SU-DHL-6 (cell line): ENCODE measurements at regions not wholly inside any gene's neighbourhood (a gene's known extent, or its start where the extent isn't known, plus 50 kb on each side); places are given as distances from the start of the nearest gene placed in this dataset.

ENCODE experiments used
- H2AFZ ChIP-seq: fragments of 200-600 bp; sonication (generic); 2 replicates; pipeline ENCODE4 v1.6.1; 2014; ENCODE audit warnings: low read depth, mild to moderate bottlenecking, moderate library complexity, mixed read lengths, antibody characterized with exemption, low read length; ENCODE audit not compliant: severe bottlenecking
- H3F3A ChIP-seq: fragments of 200-600 bp; shearing (Covaris generic); 2 replicates; pipeline ENCODE4 v1.6.0; 2016; ENCODE audit warnings: antibody characterized with exemption, mild to moderate bottlenecking; ENCODE audit not compliant: insufficient read depth
- H3K27ac ChIP-seq: fragments of 200-600 bp; sonication (generic); 2 replicates; pipeline ENCODE4 v1.5.1; 2016; ENCODE audit warnings: low read depth, mild to moderate bottlenecking, low read length, moderate library complexity, mixed read lengths
- H3K27me3 ChIP-seq: fragments of 200-600 bp; sonication (generic), shearing (Covaris generic); 2 replicates; pipeline ENCODE4 v1.6.0; 2014; ENCODE audit warnings: mild to moderate bottlenecking, low read length
- H3K36me3 ChIP-seq: fragments of 200-600 bp; sonication (generic); 2 replicates; pipeline ENCODE4 v1.6.1; 2014; ENCODE audit warnings: mild to moderate bottlenecking, low read length, mixed read lengths
- H3K4me2 ChIP-seq: fragments of 300-600, 200-600 bp; shearing (Covaris generic), sonication (generic); 2 replicates; pipeline ENCODE4 v1.6.0; 2014; ENCODE audit warnings: low read length, low read depth, mild to moderate bottlenecking; ENCODE audit not compliant: poor library complexity, severe bottlenecking
- H3K4me3 ChIP-seq: fragments of 200-600 bp; sonication (generic); 2 replicates; pipeline ENCODE4 v1.5.1; 2014; ENCODE audit warnings: antibody characterized with exemption, low read length, mild to moderate bottlenecking, mixed read lengths; ENCODE audit not compliant: insufficient read depth, poor library complexity, severe bottlenecking
- H3K79me2 ChIP-seq: fragments of 200-600 bp; sonication (generic); 2 replicates; pipeline ENCODE4 v1.6.1; 2014; ENCODE audit warnings: mild to moderate bottlenecking, low read length, moderate library complexity; ENCODE audit not compliant: insufficient read depth
- H3K9ac ChIP-seq: fragments of 200-600 bp; sonication (generic); 2 replicates; pipeline ENCODE4 v1.7.0; 2014; ENCODE audit warnings: mild to moderate bottlenecking, low read length
- H3K9me2 ChIP-seq: fragments of 200-600 bp; sonication (generic); replicated peaks from 2 replicates; pipeline ENCODE4 v1.6.1; 2014; ENCODE audit warnings: low read length; ENCODE audit not compliant: insufficient read depth
- H3K9me3 ChIP-seq: fragments of 200-600 bp; sonication (generic); 2 replicates; pipeline ENCODE4 v1.6.1; 2014; ENCODE audit warnings: low read length, mixed read lengths; ENCODE audit not compliant: insufficient read depth
- H4K20me1 ChIP-seq: fragments of 200-600 bp; sonication (generic); 2 replicates; pipeline ENCODE4 v1.6.1; 2014; ENCODE audit warnings: low read depth, mild to moderate bottlenecking, antibody characterized with exemption, low read length, moderate library complexity, mixed read lengths
- EZH2phosphoT487 ChIP-seq: fragments of 200-600 bp; sonication (generic), shearing (Covaris generic); conservative IDR thresholded peaks from 2 replicates; pipeline ENCODE4 v1.6.1; 2018; ENCODE audit warnings: mild to moderate bottlenecking, antibody characterized with exemption, low read length, moderate library complexity, mixed read lengths
- TF ChIP-seq, protein P1 (sequence below): fragments of 200-600 bp; sonication (generic); IDR thresholded peaks from one replicate; pipeline ENCODE4 v1.5.1; 2017; ENCODE audit warnings: antibody characterized with exemption, mild to moderate bottlenecking, low read length, moderate library complexity; ENCODE audit not compliant: insufficient read depth, poor library complexity, severe bottlenecking

- H3K27me3 ChIP-seq = no peaks in the 10 kb centered on the region
These were observed 378.4 kb downstream of the ADGRL2 start for GRCh38 chr1:82179131-82179530.

GRCh38 chr1:82177192-82177591 lies 376.5 kb downstream of the ADGRL2 start:
- Histone ChIP-seq H3K9ac (no peak overlapping the region), H3K27ac (no peak overlapping the region), H4K20me1 (no peaks in the 10 kb centered on the region), H3K9me2 (no peaks in the 10 kb centered on the region), H3K4me3 (no peak overlapping the region), H3K4me2 (no peak overlapping the region), H3K79me2 (no peaks in the 10 kb centered on the region), H3K9me3 (no peaks in the 10 kb centered on the region), H3F3A (no peaks in the 10 kb centered on the region), H3K27me3 (no peaks in the 10 kb centered on the region), H3K36me3 (no peaks in the 10 kb centered on the region), H2AFZ (no peak overlapping the region)
- TF ChIP-seq EZH2phosphoT487 = no peak

More at GRCh38 chr1:82179131-82179530, 378.4 kb downstream of the ADGRL2 start:
- Histone ChIP-seq H2AFZ (peak overlapping the region; percentile 19), H3K4me3 (no peak overlapping the region), H3K9me2 (no peaks in the 10 kb centered on the region), H3F3A (no peaks in the 10 kb centered on the region), H3K9ac (no peak overlapping the region), H3K4me2 (no peak overlapping the region), H3K36me3 (no peaks in the 10 kb centered on the region), H4K20me1 (no peaks in the 10 kb centered on the region), H3K9me3 (no peaks in the 10 kb centered on the region), H3K79me2 (no peaks in the 10 kb centered on the region), H3K27ac (no peak overlapping the region)
- TF ChIP-seq EZH2phosphoT487 = no peak
- TF ChIP-seq, protein P1, sequence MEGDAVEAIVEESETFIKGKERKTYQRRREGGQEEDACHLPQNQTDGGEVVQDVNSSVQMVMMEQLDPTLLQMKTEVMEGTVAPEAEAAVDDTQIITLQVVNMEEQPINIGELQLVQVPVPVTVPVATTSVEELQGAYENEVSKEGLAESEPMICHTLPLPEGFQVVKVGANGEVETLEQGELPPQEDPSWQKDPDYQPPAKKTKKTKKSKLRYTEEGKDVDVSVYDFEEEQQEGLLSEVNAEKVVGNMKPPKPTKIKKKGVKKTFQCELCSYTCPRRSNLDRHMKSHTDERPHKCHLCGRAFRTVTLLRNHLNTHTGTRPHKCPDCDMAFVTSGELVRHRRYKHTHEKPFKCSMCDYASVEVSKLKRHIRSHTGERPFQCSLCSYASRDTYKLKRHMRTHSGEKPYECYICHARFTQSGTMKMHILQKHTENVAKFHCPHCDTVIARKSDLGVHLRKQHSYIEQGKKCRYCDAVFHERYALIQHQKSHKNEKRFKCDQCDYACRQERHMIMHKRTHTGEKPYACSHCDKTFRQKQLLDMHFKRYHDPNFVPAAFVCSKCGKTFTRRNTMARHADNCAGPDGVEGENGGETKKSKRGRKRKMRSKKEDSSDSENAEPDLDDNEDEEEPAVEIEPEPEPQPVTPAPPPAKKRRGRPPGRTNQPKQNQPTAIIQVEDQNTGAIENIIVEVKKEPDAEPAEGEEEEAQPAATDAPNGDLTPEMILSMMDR = no peak

DNA sequence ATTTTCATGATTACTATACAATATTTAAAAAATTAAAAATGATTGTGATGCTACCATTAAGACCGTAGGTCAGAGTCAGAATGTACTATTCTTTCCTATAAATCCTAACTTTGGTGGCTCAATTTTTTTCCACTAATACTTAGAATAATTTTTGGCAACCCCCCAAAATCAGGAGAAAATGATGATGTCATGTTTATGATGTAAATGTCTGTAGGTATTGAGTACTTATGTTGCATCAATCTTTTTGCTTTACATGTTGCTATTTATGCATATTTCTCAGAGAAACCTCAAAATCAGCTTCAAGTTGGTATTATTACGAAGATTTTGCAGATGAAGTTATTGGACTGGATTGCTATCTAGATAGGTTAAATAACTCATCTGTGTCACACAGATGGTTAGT lies 371.2 kb downstream of the ADGRL2 start:
- Histone ChIP-seq H3K27ac (no peak overlapping the region), H3F3A (no peaks in the 10 kb centered on the region), H3K27me3 (no peaks in the 10 kb centered on the region), H3K79me2 (no peaks in the 10 kb centered on the region), H4K20me1 (no peaks in the 10 kb centered on the region), H3K4me3 (no peak overlapping the region), H3K9me3 (no peaks in the 10 kb centered on the region), H2AFZ (no peak overlapping the region), H3K9ac (no peak overlapping the region), H3K9me2 (no peaks in the 10 kb centered on the region), H3K4me2 (no peak overlapping the region), H3K36me3 (no peaks in the 10 kb centered on the region)
- TF ChIP-seq EZH2phosphoT487 = no peak
- TF ChIP-seq, protein P1 = no peak

DNA sequence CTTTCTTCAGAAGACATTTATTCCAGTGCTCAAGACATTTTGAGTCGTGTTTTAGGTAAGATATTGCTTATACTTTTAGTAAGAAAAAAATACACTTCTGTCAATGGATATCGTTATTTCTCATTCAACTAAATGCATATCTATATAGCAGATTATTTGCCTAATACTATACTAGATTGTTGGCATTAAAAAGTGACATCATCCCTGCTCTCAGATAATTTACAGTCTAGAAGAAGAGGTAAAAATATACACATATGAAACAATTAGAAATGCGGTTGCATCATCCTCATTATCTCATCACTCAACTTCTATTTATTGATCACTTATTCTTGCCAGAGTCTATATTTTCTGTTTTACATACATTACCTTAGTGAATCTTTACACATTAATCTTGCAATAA lies 367.7 kb downstream of the ADGRL2 start:
- no peak overlapping the region for H3K27ac ChIP-seq
- TF ChIP-seq, protein P1 = no peak
- TF ChIP-seq EZH2phosphoT487 = no peak
- H3F3A ChIP-seq = no peaks in the 10 kb centered on the region
- H3K36me3 ChIP-seq = no peaks in the 10 kb centered on the region
- H3K4me3 ChIP-seq = no peak overlapping the region
- no peaks in the 10 kb centered on the region for H3K79me2 ChIP-seq
- no peak overlapping the region for H2AFZ ChIP-seq
- H4K20me1 ChIP-seq = no peaks in the 10 kb centered on the region
- no peaks in the 10 kb centered on the region for H3K9me3 ChIP-seq
- H3K9me2 ChIP-seq = no peaks in the 10 kb centered on the region
- H3K27me3 ChIP-seq = no peaks in the 10 kb centered on the region
- no peak overlapping the region for H3K4me2 ChIP-seq
- no peak overlapping the region for H3K9ac ChIP-seq
